ENCODE measurements at regions not wholly inside any gene's neighbourhood (a gene's known extent, or its start where the extent isn't known, plus 50 kb on each side); places are given as distances from the start of the nearest gene placed in this dataset.

DNA sequence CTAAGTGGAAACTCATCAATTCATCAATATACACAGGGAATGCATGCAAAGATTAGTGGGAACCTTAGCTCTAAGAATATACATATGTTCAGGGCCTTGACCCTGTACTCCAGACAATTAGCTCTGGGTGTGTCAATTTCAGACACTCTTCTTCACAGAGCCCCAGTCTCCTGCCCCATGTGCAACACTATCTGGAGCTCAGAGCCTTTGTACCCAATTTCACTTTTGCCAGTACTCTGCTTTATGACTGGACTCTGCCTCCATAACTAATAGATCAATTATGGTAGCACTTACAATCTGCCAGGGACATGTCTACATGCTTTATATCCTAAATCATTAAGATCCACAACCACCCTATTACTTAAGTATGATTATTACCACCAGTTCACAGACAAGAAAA, 152.5 kb upstream of the PLEKHG7 start:
- intact Hi-C loops (cut with micrococcal nuclease; ENCODE audit: unreplicated experiment) = no loop called here
- CTCF ChIA-PET (ENCODE audit: unreplicated experiment) = interaction anchor here (1.1 kb wide), 1 partner anchor 13 kb away, joined by 3 read pairs; no protein-coding TSS in a partner anchor
- BruUV-seq (replicated peaks) = no TSS peak
- Histone ChIP-seq H3K4me2 (ENCODE audit: low read length) (no peak overlapping the region), H3K4me1 (ENCODE audit: insufficient read depth, low read length, poor library complexity, severe bottlenecking) (peaks cover 40% of the 10 kb centered on the region), H3K79me2 (ENCODE audit: insufficient read depth, low read depth, low read length) (no peaks in the 10 kb centered on the region), H3K9me3 (ENCODE audit: low read length) (no peaks in the 10 kb centered on the region; the same call in 1 of the 2 replicates), H2AFZ (ENCODE audit: low read length) (no peak overlapping the region), H3K9me2 (ENCODE audit: insufficient read depth, low read length) (no peaks in the 10 kb centered on the region), H3K4me3 (ENCODE audit: low read depth, low read length, poor library complexity, severe bottlenecking) (no peak overlapping the region), H3K36me3 (ENCODE audit: insufficient read depth, low read length) (no peaks in the 10 kb centered on the region), H3K27ac (ENCODE audit: low read depth, low read length, poor library complexity, severe bottlenecking) (no peak overlapping the region), H4K20me1 (ENCODE audit: insufficient read depth, low read length) (no peaks in the 10 kb centered on the region)
- DNase-seq (ENCODE audit: low spot score) = no peak
- POLR2A ChIA-PET = interaction anchor here (0.7 to 1.2 kb wide), 6 partner anchors 8 to 1075 kb away, joined by 3 to 5 read pairs (median 3); no protein-coding TSS in a partner anchor
- TF ChIP-seq, protein P1, sequence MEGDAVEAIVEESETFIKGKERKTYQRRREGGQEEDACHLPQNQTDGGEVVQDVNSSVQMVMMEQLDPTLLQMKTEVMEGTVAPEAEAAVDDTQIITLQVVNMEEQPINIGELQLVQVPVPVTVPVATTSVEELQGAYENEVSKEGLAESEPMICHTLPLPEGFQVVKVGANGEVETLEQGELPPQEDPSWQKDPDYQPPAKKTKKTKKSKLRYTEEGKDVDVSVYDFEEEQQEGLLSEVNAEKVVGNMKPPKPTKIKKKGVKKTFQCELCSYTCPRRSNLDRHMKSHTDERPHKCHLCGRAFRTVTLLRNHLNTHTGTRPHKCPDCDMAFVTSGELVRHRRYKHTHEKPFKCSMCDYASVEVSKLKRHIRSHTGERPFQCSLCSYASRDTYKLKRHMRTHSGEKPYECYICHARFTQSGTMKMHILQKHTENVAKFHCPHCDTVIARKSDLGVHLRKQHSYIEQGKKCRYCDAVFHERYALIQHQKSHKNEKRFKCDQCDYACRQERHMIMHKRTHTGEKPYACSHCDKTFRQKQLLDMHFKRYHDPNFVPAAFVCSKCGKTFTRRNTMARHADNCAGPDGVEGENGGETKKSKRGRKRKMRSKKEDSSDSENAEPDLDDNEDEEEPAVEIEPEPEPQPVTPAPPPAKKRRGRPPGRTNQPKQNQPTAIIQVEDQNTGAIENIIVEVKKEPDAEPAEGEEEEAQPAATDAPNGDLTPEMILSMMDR (conservative IDR thresholded peaks at IDR 0.05; ENCODE audit: low read length) = no peak
- no peak for TF ChIP-seq EZH2phosphoT487 (IDR thresholded peaks at IDR 0.05; ENCODE audit: borderline replicate concordance, low read depth, low read length)

DNA sequence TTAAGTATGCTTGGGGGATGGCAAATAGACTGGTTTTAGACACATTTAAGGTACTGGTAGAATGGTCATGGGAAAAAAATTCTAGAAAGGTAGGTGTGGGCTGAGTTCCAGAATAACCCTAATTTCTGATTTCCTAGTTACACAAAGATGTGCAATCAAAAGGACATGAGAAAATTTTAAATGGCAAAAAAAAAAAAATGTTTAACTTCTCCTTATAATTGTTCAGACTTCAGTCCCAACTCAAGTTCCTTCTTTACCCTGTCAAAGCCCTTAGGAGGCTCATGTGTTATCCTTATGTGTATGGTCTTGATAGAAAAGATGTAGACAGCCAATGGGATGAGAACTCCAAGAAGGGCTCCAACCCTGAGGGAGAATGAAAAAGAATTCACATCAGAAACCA, 153.3 kb upstream of the PLEKHG7 start:
- CTCF ChIA-PET (ENCODE audit: unreplicated experiment) = no interaction called here
- no peaks in the 10 kb centered on the region; the same call in 1 of the 2 replicates for H3K9me3 ChIP-seq (ENCODE audit: low read length)
- no peaks in the 10 kb centered on the region for H3K36me3 ChIP-seq (ENCODE audit: insufficient read depth, low read length)
- POLR2A ChIA-PET = interaction anchor here (0.7 to 1.1 kb wide), 3 partner anchors 13 to 255 kb away, joined by 3 read pairs; no protein-coding TSS in a partner anchor
- H4K20me1 ChIP-seq (ENCODE audit: insufficient read depth, low read length) = no peaks in the 10 kb centered on the region
- no peak overlapping the region for H2AFZ ChIP-seq (ENCODE audit: low read length)
- no peak for DNase-seq (ENCODE audit: low spot score)
- no peaks in the 10 kb centered on the region for H3K9me2 ChIP-seq (ENCODE audit: insufficient read depth, low read length)
- intact Hi-C loops (cut with micrococcal nuclease; ENCODE audit: unreplicated experiment) = no loop called here
- no peaks in the 10 kb centered on the region for H3K79me2 ChIP-seq (ENCODE audit: insufficient read depth, low read depth, low read length)
- no peak overlapping the region for H3K4me3 ChIP-seq (ENCODE audit: low read depth, low read length, poor library complexity, severe bottlenecking)
- H3K4me1 ChIP-seq (ENCODE audit: insufficient read depth, low read length, poor library complexity, severe bottlenecking) = peaks cover 38% of the 10 kb centered on the region
- H3K27ac ChIP-seq (ENCODE audit: low read depth, low read length, poor library complexity, severe bottlenecking) = no peak overlapping the region
- no peak overlapping the region for H3K4me2 ChIP-seq (ENCODE audit: low read length)
- TF ChIP-seq, protein P1 (conservative IDR thresholded peaks at IDR 0.05; ENCODE audit: low read length) = no peak
- no TSS peak for BruUV-seq (replicated peaks)

DNA sequence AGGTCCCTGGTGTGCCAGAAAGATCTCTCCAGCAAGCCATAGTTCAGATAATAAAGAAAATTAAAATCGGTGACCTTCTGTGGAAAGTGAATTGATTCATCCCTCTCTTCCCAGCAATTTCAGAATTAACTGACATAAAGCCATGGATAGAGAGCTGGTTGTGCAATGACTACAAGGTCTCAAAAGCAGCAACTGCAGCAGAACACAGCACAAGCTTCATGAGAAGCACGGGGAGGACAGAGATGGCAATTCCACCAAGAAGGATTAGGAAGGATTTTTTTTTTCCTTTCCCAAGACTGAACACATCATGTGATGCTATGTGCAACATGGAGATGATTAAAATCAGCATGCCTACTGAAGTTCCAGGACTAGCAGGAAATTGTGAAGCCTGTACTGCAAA, 154.9 kb upstream of the PLEKHG7 start:
- Histone ChIP-seq H4K20me1 (ENCODE audit: insufficient read depth, low read length) (no peaks in the 10 kb centered on the region), H3K9me2 (ENCODE audit: insufficient read depth, low read length) (no peaks in the 10 kb centered on the region), H3K36me3 (ENCODE audit: insufficient read depth, low read length) (no peaks in the 10 kb centered on the region), H3K79me2 (ENCODE audit: insufficient read depth, low read depth, low read length) (no peaks in the 10 kb centered on the region), H3K27ac (ENCODE audit: low read depth, low read length, poor library complexity, severe bottlenecking) (no peak overlapping the region), H2AFZ (ENCODE audit: low read length) (no peak overlapping the region), H3K9me3 (ENCODE audit: low read length) (no peaks in the 10 kb centered on the region; the same call in 1 of the 2 replicates), H3K4me2 (ENCODE audit: low read length) (no peak overlapping the region), H3K4me3 (ENCODE audit: low read depth, low read length, poor library complexity, severe bottlenecking) (no peak overlapping the region), H3K4me1 (ENCODE audit: insufficient read depth, low read length, poor library complexity, severe bottlenecking) (peaks cover 47% of the 10 kb centered on the region)
- TF ChIP-seq, protein P1 (conservative IDR thresholded peaks at IDR 0.05; ENCODE audit: low read length) = no peak
- no peak for TF ChIP-seq EZH2phosphoT487 (IDR thresholded peaks at IDR 0.05; ENCODE audit: borderline replicate concordance, low read depth, low read length)
- intact Hi-C loops (cut with micrococcal nuclease; ENCODE audit: unreplicated experiment) = no loop called here
- POLR2A ChIA-PET = interaction anchor here (0.8 to 3.2 kb wide), 6 partner anchors 8 to 411 kb away, joined by 3 to 19 read pairs (median 6); no protein-coding TSS in a partner anchor
- DNase-seq (ENCODE audit: low spot score) = no peak
- BruUV-seq (replicated peaks) = no TSS peak
- CTCF ChIA-PET (ENCODE audit: unreplicated experiment) = no interaction called here

Measured in OCI-LY7 (cell line).